NCI-H1417 (cell line): ENCODE measurements at regions not wholly inside any gene's neighbourhood (a gene's known extent, or its start where the extent isn't known, plus 50 kb on each side); places are given as distances from the start of the nearest gene placed in this dataset.
A peak's percentile ranks its signal among the peaks of the same experiment; 100 is the strongest.

Source experiments
- DNase-seq, 3 experiments: peaks; one replicate each; lab custom pipeline; 2025; lab: John Stamatoyannopoulos, UW

DNA sequence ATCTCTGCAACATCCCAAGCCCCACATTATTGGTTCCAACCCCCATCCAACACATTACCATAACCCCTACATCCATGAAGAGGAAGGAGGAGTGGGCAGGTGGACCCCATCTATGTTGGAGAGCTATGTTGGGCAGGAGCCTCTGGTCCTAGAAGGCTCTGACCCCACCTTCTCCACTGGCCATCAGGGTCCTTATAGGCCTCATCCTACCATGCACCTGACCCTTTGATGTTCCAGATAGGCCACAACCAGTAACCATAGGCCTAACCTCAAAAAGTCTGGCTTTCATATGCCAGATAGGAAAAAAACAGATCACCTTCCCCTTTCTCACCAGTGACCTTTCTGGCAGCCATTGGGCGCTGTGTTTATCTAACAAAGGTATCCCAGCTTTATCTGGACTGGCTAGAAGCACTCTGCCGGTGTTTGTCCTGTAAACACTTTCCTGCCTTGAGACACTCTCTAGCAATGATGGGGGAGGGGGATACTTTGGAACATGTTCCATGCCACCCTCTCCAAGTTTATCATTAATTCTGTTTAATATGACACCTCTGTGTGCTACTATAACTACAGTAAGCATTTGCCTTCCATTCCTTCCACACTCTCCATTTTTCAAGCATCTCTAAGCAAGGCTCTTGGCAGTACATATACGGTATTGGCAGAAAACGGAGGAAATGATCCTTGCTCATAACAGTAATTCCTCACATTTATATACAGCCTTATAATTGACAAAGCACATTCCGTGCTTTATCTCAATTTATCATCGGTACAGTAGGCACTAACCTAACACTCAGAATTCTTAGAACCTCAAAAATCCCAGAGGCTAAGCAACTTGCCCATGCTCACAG lies 377.1 kb downstream of the VPS13C start:
- DNase-seq: no peak

DNA sequence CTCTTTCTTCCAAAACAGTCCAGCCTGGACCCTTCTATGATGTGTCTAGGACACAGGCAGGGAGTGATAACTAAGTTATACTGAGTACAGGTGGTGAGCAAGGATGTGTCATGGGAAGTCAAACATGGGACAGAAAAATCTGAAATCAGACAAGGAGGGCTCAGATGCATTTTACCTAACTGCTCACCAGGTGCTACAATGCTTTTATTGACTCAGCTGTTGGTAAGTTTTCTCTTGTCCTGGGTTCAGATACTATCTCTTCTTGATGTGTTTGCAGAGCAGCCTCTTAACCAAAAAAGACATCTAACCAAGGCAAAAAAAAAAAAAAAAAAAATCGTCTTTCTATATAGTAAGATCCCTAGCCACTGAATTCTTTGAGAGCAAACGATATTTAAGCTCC lies 378.6 kb downstream of the VPS13C start:
- DNase-seq: peak in 1 of 3 experiments; percentile 7

DNA sequence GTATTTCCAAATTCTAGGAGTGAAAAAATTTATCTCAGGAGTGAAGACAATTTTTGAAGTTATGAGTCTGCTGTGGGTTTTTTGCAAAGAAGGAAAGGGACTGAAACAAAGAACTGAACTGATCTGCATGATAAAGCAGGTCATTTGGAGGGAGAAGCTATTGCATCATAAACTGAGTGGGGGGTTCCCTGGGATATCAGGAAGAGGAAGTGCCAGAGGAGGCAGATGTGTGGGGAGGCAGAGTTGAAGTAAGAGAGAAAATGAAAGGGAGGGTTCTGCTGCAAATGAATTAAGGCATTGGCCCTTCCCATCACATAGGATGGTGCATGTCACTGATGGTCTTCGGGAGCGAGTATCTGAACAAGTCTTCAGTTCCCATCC lies 379.2 kb downstream of the VPS13C start:
- no peak for DNase-seq

DNA sequence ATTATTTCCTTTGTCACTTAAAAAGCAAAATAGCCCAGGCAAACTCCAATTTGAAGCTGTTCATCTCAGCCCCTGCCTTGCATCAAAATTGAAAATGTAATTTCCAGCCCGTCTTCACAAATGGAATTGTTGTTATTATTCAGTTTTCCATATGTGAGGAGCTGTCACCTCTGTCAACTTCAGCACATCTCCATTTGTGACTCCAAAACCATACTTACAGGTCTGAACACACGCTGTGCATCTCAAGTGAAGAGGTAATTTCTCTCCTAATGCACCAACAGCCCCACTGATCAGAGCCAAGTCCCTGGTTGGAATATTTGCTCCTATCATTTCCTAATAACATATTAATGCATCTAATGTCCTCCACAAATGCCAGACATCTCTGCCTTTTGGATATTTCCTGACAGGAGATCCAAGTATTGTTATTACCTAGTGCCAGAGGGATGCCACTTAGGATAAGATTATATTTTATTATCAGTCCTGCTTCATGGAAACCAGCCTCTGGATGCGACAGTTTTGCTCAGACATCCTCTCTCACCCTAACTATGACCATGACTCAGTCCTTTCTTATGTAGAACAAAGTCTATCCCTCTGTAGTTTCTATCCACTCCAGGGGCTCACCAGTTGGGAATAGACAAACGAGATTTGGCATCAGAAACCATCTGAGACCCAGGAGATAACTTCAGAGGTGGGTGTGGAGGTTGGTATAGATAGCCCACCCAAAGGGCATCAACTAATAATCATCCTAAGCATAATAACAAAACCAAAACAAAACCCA lies 379.8 kb downstream of the VPS13C start:
- no peak for DNase-seq

DNA sequence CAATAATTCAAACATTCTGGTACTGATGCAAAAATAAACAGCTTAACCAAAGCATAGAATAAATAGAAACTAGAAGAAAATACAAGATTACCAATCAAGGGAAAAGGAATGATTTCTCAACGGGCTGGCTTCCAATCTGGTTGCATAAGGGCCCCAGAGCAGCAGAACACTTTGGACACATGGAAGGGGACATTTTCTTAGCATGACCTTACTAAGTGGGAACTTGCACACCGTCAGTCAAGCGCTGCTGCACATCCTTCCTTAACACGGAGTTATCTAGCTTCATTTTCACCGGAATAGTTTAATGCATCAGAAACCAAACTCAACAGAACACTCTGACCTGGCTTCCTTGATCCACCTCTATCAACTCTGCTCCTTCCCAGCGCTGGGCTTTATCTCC lies 388.5 kb downstream of the VPS13C start:
- no peak for DNase-seq

DNA sequence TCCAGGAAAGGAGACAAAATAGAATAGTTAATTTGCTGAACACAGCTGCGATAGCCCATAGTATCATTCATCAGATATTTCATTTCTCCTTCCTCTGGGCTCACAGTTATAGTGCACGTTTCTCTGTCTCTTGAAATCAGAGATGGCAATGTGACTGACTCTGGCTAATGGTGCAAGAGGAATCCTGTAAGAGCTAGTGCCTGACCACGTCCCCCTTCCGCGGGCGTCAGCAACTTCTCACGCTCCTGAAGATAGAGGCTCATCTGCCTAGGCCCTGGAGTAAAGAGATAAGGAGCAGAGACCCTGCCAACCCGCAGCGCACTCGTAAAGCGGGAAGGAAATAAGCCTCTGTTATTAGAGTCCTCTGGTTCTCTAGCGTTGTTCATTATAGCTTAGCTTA lies 391.8 kb downstream of the VPS13C start:
- no peak for DNase-seq

DNA sequence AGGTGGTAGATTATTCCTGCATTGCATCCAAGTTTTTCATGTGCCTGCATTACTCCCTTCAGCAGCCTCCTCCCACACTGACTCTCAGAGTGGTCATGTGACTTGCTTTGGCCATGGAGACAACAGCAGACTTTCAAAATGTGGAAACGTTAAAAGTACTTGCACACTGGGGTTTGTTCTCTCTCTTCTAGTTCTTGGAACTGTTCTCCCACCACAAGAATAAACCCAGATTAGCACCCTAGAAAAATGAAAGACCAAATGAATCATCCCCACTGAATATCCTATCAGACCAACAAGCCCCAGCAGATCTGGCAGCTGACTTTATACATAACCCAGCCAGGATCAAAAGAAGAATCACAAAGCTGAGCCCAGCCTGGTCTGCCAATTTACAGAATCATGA lies 398.5 kb downstream of the VPS13C start:
- no peak for DNase-seq

DNA sequence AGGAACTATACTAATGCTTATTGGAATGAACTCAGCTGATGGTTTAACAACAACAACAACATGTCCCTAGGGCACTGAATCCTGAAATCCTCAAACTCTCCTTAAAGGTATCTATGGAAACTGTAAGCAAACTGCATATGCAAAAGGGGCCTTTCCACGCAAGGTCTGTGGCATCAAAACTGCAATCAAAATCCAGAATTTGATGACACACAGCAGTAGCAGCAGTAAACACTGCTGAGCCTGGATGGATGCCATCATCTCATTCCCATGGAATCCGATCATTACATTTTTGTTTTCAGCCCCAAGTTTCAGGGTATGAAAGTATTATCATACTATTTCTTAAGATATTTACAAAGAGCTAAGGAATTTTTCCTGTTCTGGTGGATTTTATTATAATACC lies 399.7 kb downstream of the VPS13C start:
- no peak for DNase-seq

DNA sequence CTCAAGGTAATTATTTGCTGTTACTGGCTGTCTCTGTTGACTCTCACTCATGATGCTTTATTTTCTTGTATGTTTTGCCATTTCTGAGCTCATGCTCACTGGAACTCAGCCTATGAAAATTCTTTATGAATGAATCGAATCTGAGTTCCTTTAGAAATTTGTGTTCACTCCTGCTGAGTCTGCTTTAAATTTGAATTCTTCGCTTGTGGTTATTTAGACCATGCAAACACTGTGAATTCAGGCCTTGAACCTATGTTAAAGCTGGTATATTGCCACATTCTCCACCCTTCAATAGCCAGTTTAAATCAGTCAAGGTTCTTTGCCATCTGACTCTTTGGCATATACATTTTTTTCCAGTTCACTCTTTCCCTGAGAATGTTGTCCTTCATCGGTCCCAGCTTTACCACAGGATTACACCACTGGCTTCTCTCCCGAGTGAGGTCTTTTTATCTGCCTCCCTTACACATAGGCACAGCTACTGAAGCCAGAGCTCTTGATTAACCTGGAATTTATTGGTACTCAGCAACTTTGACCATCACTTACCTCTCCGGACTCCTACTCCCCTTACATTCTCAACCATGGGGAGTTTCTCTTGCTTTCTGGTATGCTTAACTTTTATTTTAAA lies 400.6 kb downstream of the VPS13C start:
- DNase-seq: no peak

DNA sequence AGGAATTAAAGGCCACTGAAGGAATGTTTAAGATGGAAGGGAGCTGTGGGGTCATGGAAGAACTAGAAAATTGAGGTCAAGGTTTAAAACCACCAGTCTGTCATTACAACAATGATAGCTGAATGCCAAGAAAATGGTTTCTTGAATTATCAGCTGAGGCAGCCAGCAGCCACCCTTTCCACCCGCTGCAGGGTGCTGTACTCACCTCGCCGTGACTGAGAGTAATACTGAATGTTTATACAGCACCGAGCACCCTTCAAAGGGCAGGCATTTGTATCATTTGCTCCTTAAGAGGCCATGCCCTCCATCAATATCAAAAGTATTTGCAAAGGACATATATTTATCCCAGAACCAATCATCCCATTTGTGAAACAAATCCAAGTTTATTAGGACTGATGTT lies 402.8 kb downstream of the VPS13C start:
- DNase-seq: no peak

DNA sequence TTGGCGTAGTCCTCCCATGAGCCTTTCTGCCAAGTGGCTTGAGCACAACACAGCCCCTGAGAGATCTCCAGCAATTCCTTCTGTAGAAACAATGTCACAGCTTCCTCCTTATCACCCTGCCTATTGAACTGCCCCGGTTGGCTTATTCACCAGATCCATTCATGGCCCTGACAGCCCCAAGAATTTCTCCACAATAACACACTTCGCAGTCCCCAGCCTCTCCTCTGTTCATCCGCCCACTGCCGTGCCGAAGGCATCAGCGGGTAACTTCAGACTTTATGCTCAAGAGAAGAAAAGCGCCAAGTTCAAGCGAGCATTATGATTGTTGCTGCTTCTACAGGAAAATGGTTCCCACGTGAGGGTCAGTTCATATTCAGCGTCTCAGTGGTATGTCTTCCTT lies 403.9 kb downstream of the VPS13C start:
- no peak for DNase-seq

DNA sequence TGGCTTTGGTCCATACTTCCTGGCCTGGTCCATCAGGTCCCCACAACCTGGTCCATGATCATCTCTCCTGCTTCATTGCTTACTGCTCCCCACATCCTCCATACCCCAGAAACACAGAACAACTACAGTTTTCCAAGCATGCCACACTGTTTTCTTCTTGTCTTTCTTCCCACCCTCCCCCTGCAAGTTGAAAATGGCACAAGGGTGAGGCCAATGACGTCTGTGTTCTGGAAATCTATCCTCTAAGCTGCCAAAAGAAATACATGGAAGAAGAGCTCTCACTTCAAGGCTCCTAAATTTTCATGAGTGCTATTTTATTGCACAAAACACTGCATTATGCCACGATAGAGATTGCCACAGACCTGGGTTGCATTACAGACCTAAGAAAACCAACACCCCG lies 404.4 kb downstream of the VPS13C start:
- DNase-seq: no peak

DNA sequence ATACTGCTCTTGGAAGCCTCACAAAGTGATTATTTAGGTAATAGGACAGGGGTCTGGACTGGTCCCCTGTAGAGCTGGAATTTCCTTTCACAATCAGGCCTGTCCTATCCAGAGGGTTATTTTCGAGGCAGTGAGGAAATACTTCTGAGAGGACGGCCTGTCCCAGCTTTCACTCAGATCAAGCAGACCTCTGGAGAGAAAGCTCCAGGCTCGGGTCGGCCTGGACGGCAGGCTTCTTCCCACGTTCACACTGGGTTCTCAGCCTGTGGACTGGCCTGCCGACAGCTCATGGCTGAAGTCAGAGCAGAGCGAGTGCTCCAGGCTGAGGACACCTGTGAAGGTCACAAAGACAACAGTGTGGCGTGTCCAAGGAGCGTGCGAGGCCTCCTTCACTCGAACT lies 405.3 kb downstream of the VPS13C start:
- no peak for DNase-seq

DNA sequence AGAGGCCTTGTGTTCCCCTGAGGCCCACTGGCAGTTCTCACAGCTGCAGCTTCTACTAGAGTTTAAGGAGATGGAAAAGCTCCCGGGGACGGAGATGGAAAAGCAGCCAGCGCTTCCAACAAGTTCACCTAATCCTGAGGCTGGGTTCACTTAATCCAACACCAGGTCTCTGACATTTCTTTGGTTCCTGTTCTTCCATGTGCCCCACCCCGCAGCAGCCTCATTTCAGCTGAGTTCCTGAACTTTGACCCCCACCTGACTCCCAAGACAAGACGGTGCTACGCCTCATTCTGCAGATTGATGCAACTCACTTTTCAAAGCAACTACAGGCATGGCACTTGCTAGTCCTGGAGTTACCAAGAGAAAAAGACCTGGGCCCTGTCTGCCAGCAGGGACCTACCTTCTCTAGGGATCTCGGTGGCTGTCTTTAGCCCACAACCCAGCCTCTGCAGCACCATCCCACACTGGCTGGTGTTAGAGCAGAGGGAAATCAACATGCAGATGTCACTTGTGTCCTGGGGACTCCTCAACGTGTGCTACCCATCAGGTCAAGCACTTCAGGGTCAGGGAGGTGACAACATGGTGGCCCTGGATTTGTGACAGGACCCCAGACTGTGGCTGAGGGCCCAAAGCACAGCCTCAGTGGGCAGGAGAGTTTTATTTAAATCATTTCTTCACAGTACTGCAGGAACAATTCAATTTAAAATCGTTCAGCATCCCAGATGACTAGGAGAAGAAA lies 406.1 kb downstream of the VPS13C start:
- no peak for DNase-seq

DNA sequence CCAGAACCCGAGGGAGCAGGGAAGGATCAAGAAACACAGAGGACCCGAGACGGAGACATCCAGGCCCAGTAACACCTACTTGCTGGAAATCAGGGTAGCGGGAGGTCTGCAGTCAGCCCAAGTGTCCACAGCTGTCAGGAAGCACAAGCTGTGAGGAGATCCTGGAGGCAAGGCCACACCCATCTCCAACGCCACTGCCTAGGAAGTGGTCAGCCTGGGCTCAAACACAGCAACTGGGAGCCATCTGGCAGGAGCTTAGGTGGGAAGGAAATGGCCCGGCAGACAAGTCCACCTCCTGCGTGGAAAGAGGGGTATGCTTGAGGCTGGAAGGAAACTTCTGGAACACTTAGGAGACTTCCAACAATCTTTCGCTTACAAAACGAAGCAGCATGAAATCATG lies 407.1 kb downstream of the VPS13C start:
- DNase-seq: peak in 1 of 3 experiments; percentile 8

DNA sequence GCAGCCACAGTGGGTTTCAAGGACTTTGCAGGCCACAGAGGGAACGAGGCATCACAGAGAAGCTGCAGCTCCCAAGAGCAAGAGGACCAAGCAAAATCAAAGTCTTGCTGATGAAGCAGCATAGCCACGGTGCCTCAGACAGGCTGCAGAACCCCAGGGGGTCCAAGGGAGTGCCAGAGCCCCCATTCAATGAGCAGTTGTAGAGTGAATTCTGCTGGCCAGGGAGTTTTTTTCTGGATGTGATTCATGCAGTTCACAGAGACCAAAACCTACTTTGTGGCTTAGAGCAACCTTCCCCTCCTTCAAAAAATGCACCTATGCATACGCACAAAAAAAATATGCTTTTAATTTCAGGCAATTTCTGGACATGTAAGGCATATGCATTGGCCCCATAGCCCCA lies 409.0 kb downstream of the VPS13C start:
- DNase-seq: no peak

DNA sequence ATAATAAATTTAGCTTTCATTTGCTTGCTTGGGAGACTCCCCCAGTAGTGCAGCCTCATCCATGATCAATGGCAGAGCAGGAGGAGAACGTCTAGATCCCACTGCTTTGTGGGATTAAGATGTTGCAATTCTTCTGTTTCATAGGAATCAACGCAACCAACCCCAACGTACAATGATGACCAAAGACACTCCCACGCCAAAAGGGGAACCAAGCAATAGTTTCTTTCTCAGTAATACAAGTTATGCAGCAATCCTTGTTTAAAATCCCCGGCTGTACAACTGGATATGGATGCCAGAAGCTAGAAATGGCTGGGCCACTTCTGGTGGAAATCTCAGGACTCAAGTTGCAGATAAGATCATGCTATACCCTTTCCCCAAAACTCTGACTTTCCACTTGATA lies 411.2 kb downstream of the VPS13C start:
- DNase-seq: no peak

DNA sequence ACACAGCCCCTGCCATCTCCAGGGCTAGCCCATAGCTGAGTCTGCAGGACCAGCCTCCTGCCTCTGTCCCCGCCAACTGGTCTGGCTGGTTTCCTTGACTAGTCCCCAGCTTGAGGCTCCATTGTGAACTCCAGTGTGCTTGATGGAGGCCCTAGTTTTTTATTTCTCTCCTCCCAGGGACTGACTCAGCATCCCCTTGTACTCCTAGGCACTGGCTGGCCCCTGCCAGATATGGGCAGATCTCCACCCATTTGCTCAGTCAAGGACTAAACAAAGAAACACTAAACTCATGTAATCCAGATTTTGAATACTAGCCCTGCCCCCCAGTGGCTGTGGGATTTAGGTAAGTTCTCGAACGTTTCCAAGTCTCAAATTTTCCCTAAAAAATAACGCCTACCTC lies 415.4 kb upstream of the RORA start:
- DNase-seq: peak in 1 of 3 experiments; percentile 33

DNA sequence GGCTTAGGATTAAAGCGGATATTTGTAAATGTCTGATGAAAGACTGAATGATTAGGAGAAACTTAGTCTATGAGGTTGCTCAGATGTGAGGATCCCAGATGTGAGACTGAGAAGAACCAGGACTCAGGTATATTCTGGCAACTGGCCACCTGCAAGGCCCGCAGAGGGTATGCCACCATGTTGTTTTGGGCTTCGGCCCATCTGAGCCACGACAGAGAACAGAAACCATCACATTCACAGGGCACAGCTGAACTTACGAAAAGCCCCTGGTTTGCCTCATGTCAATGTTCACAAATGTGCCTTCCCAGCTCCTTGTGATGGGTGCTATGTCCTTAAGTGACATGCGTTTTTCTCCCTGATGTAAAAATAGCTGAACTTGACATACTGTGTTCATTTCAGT lies 412.5 kb upstream of the RORA start:
- DNase-seq: no peak

DNA sequence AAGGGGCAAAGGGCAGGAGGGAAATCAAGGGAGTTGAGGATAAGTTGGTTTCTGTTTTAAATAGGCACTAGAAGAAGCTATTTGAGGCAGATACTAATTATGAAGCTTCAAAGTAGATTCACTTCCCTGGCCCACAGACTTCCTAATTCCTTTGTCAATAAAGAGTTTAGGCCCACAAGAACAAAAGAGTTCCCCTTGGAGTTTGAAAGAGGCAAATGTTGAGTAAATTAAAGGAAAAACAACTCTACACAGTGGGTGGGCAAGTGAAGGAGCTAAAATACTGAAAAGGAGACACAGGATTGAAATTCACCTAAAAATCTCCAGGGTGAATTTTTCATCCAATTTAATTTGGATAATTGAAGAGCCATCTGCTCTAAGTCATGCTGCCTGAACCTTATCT lies 411.7 kb upstream of the RORA start:
- peak in 1 of 3 experiments; percentile 31 for DNase-seq

DNA sequence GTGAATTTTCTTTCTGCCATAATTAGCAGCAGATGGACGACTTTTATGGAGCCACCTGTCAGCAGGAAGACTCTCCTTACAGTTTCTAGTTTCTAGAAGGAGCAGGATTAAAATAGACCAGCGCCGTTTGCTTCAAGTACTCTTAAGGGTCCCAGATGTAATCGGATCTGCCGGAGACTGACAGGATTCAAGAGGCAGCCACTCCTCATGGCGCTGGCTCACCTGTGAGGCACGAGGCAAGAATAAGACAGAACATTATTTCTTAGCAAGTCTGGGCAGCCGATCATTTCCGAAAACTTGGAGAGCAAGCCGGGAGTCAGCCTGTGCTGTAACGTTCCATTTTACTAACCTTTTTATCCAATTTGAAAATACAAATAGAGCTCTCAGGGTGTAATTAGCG lies 410.4 kb upstream of the RORA start:
- peak; percentile 68 to 94 (median 87) for DNase-seq

DNA sequence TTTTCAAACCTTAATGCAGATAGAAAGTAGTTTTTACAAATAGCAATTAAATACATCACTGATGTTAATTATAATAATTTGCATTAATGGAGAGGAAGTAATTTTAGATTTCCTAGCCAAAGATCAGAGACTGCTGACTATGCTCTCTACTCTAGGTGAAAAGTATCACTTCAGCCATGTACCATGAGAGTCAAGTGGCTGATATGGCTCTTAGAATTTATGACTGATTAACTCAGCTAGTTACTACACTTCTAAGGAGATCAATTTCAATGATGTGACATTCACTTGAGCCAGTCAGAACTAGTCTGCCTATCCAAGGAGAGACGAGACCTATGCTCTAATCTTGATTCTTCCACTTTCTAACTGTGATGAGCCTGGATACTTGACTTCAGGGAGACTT lies 405.7 kb upstream of the RORA start:
- DNase-seq: peak in 2 of 3 experiments; percentile 30 to 59
